ENCODE measurements at regions not wholly inside any gene's neighbourhood (a gene's known extent, or its start where the extent isn't known, plus 50 kb on each side); places are given as distances from the start of the nearest gene placed in this dataset.

GRCh38 chr2:142750858-142751257, 126.6 kb upstream of the KYNU start:
- TF ChIP-seq GATA2 (IDR thresholded peaks at IDR 0.05; ENCODE audit: low read depth, low read length) (no peak), GATA3 (IDR thresholded peaks at IDR 0.05; ENCODE audit: low read depth, low read length) (no peak)
